Lower lobe of right lung (tissue), 2 donors: ENCODE measurements at regions not wholly inside any gene's neighbourhood (a gene's known extent, or its start where the extent isn't known, plus 50 kb on each side); places are given as distances from the start of the nearest gene placed in this dataset.

ENCODE experiments used
- ATAC-seq, 2 donors: fragments of 200-7000 bp; cut with Tn5 transposase; one replicate each; pipeline ENCODE4 v1.9.1; 2020 to 2022; ENCODE audit warnings: mild to moderate bottlenecking in 2 of 2, moderate library complexity in 2 of 2
- DNase-seq: peaks from one replicate; pipeline ENCODE4 v3.0.0-alpha.2; 2020
- H3K27ac ChIP-seq: fragments of 200-600 bp; one replicate; pipeline ENCODE4 v1.8.0; 2022
- H3K27me3 ChIP-seq: fragments of 200-600 bp; one replicate; pipeline ENCODE4 v1.8.0; 2022; ENCODE audit warnings: low read depth
- H3K36me3 ChIP-seq: fragments of 200-600 bp; one replicate; pipeline ENCODE4 v1.8.0; 2022; ENCODE audit warnings: mild to moderate bottlenecking
- H3K4me1 ChIP-seq: fragments of 200-600 bp; one replicate; pipeline ENCODE4 v1.8.0; 2022
- H3K4me3 ChIP-seq: fragments of 200-600 bp; one replicate; pipeline ENCODE4 v1.8.0; 2022; ENCODE audit warnings: mild to moderate bottlenecking
- H3K9me3 ChIP-seq: fragments of 200-600 bp; one replicate; pipeline ENCODE4 v1.8.0; 2022
- CTCF ChIP-seq: fragments of 200-600 bp; IDR thresholded peaks from one replicate; pipeline ENCODE4 v1.8.0; 2022; ENCODE audit warnings: antibody characterized with exemption, mild to moderate bottlenecking
- intact Hi-C: fragments of 100-400 bp; cut with DNase I; formaldehyde crosslinking; loops from one replicate; pipeline ENCODE4 v1.11.0; 2022
- donor health status: DM: no; HTN: yes; CAD: no; lungs with severe emphysema.

GRCh38 chr6:126551832-126552231 is 211.9 kb downstream of the CENPW start:
- no peaks in the 10 kb centered on the region for H3K9me3 ChIP-seq
- TF ChIP-seq CTCF: no peak
- ATAC-seq (no peak), DNase-seq (no peak)
- no peaks in the 10 kb centered on the region for H3K36me3 ChIP-seq
- no peak overlapping the region for H3K27ac ChIP-seq
- H3K4me1 ChIP-seq: no peaks in the 10 kb centered on the region
- H3K4me3 ChIP-seq: no peak overlapping the region
- intact Hi-C loops: no loop called here
- H3K27me3 ChIP-seq: no peaks in the 10 kb centered on the region

GRCh38 chr6:126553854-126554253 is 213.9 kb downstream of the CENPW start:
- Histone ChIP-seq H3K4me3 (no peak overlapping the region), H3K27me3 (no peaks in the 10 kb centered on the region), H3K4me1 (no peaks in the 10 kb centered on the region), H3K36me3 (no peaks in the 10 kb centered on the region), H3K27ac (no peak overlapping the region), H3K9me3 (no peaks in the 10 kb centered on the region)
- ATAC-seq (no peak), DNase-seq (no peak)
- intact Hi-C loops: no loop called here
- TF ChIP-seq CTCF: no peak

GRCh38 chr6:126570507-126570906 is 230.6 kb downstream of the CENPW start:
- intact Hi-C loops: no loop called here
- Histone ChIP-seq H3K4me1 (no peaks in the 10 kb centered on the region), H3K9me3 (no peaks in the 10 kb centered on the region), H3K27ac (no peak overlapping the region), H3K36me3 (no peaks in the 10 kb centered on the region), H3K27me3 (no peaks in the 10 kb centered on the region), H3K4me3 (no peak overlapping the region)
- no peak for TF ChIP-seq CTCF
- no peak for ATAC-seq
- no peak for DNase-seq

- H3K4me1 ChIP-seq: no peaks in the 10 kb centered on the region
- H3K4me3 ChIP-seq: no peak overlapping the region
- H3K27me3 ChIP-seq: no peaks in the 10 kb centered on the region
- no peaks in the 10 kb centered on the region for H3K36me3 ChIP-seq
- ATAC-seq (no peak), DNase-seq (no peak)
- intact Hi-C loops: no loop called here
- TF ChIP-seq CTCF: no peak
- no peak overlapping the region for H3K27ac ChIP-seq
- no peaks in the 10 kb centered on the region for H3K9me3 ChIP-seq
Measured at GRCh38 chr6:126574301-126574700, 234.4 kb downstream of the CENPW start.

- Histone ChIP-seq H3K9me3 (no peaks in the 10 kb centered on the region), H3K4me1 (no peaks in the 10 kb centered on the region), H3K4me3 (no peak overlapping the region), H3K27ac (no peak overlapping the region), H3K27me3 (no peaks in the 10 kb centered on the region), H3K36me3 (no peaks in the 10 kb centered on the region)
- no peak for TF ChIP-seq CTCF
- ATAC-seq: no peak
- no peak for DNase-seq
- intact Hi-C loops: no loop called here
Measured at GRCh38 chr6:126581316-126581715, 241.4 kb downstream of the CENPW start.
